RPMI8226 (cell line): ENCODE measurements at regions not wholly inside any gene's neighbourhood (a gene's known extent, or its start where the extent isn't known, plus 50 kb on each side); places are given as distances from the start of the nearest gene placed in this dataset.
A peak's percentile ranks its signal among the peaks of the same experiment; 100 is the strongest.

Experiments
- DNase-seq: peaks from one replicate; pipeline ENCODE4 v3.0.0-alpha.2; 2015

DNA sequence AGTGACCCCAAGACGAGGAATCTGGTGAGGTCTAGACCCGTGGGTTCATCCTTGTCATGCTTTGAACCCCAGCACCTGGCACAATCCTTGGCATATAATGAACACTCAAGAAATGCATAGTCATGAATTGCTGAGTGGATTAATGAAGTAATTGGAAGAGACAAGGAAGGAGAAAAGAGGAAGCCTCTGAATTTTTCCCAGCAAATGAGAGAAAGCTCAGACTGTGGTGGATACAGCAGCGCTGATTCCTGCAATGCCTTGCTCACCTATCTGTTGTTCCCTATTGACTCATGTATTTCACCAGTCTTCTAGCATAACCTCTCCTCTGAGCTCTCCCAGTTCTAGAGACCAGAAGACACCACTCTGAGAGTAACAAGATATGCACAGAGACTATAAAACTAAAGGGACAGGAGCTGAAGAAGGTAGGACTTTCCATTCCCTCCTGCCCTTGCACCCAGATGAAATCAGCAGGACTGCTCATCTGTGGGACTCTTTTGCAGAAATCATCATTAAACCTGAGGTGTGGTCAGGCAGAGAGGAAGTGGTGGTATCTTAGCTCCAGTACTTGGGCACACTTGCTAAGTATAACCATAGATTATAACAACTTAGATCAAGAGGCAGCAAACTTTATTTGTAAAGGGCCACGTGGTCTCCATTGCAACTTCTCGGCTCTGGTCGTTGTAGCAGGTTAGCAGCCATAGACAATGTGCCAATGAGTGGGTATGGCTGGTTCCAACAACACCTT, 102.8 kb downstream of the MAF start:
- no peak for DNase-seq

DNA sequence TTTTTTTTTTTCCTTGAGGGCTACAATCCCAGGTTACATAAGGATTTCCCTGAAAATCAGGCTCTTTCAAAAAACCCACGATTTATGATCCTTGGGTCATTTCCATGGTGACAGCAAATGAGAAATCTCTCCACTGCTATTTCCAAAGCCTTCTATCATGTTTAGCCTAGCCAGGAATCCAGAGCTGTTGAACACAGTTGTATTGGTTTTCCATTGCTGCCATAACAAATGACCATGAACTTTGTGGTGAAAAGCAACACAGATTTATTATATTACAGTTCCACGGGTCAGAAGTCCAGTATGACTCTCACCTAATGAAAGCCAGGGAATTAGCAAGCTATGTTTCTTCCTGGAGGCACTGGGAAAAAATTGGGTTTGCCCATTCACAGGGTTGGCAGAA, 106.6 kb downstream of the MAF start:
- DNase-seq: no peak

DNA sequence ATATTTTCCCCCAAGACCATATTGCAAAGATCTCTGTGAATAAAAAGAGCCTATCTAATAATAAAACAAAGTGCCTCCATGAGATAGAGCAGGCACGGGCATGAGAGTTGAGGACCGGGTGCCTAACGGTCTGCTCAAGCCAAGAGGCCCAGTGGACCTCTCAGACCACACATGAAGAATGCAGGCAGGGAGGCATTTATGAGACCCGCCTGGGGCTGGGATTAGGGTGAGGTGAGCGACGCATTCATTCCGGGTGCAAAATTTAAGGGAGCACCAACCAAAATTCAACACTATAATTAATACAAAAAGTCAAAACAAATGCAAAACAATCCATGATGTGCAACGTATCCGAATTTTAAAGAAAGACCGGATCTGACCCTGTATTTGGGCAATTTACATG, 108.5 kb downstream of the MAF start:
- no peak for DNase-seq

DNA sequence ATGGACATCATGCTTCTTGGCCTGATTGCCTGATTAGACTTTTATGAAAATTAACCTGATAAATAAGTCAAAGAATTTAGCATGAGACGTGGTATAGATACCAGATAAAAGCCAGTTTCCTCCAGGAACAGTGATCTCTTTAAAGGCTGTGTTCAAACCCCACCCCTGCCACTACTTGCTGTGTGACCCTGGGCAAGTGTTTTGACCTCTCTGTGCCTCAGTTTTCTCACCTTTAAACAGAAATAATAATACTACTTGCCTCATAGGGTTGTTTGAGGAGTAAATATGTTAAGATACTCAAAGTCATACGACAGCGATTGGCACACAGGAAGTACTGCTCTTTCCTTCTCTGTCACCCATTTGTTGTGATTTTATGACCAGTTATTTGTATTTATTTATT, 115.5 kb downstream of the MAF start:
- no peak for DNase-seq

DNA sequence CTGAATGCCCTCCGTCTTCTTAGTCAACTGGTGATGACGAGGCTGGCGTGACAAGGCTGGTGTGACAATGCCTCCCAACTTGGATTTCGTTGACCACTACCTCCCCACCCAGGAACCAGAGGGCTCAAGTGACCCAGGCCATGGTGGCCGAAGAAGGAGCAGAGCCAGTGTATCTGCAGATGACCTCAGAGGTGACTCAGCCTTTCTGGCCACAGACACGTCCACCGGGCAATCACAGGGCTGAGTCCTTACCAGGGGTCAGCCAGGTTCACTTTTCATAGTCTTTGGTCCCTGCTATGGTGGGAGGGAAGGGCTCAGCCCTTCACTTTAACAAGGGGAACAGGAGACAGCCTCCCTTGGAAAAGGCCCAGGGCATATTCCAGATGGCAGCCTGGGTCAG, 116.3 kb downstream of the MAF start:
- DNase-seq: no peak

DNA sequence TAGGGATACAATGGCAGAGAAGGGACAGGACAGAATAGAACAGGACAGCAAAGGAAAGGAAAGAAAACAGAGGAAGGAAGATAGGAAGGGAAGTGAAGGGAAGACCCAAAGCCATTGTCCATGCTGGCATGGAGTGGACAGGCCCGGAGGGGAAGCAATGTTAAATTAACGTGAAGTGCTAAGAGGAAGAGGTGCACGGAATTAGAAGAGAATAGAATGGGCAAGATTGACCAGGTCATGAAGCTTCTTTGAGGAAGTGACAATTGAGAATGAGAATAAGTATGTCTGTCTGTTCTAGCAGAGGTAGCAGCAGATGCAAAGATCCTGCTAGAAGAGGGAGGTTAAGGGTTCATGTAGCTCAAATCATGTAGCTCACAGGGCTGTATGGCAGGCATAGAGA, 117.2 kb downstream of the MAF start:
- no peak for DNase-seq

DNA sequence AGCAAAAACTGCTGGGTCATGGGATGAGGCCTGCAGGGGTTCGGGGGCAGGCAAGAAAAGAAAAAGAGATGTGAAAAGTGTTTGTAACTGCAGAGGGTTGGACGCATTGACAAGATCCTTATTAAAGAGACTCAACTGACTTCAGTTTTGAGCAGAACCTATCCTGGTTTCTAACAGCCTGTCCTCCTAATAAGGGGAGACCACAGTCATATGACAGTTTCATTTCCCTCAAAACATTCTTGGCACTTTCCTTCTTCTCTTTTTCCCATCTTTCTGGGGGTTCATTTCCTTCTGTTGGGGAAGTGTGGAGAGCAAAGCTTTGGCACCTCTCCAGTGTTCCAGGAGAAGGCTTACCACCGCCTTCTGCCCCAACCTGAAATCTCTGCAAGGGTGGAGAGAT, 118.5 kb downstream of the MAF start:
- no peak for DNase-seq

DNA sequence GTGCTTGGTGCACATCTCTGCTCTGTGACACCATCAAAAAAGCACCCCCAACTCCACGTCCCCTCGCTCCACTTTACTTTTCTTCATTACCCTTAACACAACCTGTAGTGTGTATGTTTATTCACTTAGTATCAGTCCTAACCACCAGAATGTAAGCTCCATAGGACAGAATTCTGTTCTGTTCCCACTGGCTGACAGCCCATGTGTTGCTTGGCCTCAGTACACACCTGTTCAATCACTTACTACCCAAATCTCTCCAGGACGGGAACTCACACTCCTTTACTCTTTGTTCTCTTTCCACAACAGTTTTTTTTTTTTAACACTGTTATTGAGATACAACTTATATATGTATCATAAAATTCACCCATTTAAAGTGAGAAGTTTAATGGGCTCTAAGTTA, 119.6 kb downstream of the MAF start:
- DNase-seq: no peak

DNA sequence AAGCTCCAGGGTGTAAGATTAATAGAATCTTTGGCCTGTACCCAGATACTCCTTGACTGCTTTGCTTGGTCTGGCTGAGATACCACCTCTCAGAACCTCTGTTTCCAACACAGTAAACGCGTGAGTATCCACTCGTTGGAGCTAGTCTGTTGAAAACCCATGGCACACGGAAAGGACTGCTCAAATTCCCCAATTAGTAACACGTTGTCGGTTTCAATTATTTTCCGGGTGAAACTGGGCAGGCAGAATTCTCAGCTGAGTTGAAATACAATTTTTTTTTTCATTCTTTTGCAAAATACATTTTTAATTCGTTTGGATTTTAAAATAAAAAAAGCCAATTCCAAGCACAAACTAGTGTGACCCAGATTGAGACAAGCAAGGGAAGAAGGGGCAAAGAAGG, 120.5 kb downstream of the MAF start:
- DNase-seq: no peak

DNA sequence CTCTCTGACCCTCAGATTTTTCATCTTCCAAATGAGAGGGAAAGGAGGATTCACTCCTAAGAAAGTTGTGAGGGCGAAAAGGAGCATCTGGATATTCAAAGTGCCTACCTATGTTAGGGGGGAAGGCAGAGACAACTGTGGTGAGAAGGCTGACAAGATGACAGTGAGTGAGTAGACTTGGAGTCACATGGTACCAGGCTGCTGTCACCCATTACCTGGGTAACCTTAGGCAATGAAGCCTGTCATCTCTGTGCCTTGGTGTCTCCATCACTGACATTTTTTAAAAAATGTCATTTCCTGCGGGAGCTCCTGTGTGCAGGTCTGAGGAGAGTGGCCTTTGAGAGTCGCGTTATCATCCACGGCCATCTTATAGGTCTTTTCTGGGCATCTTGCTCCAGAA, 124.0 kb downstream of the MAF start:
- no peak for DNase-seq

DNA sequence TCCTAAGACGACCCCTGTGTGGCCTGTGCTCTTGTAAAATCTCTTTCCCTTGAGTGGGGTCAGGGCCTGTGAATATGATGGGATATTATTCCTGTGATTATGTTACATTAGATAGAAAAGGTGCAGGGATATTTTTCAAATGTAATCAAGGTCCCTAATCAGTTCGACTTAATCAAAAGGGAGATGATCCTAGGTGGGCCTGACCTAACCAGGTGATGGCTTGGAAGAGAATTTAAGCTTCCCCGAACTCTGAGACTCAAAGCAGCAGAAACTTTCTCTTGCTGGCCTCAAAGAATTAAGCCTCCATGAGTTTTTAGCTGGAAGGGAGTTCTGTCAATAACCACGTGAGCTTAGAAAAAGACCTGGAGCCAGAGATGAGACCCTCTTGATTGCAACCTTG, 124.7 kb downstream of the MAF start:
- DNase-seq: no peak

DNA sequence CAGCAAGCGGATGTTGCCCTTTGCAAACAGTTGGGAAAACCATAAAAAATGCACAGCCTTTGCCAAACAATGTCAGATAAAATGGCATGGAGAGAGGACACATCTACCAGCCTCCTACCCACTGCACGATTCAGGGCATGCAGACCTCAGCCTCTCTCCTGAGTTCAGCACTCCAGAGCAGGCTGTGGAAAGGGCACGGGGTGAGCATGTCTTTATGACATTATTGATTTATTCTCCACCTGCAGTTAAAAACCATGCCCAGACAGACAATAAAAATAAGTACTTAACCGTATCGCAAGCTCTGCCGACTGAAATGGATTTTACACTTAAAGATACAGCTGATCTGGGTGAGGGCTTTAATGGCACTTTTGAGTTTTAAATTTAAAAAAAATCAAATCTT, 127.1 kb downstream of the MAF start:
- DNase-seq: no peak

DNA sequence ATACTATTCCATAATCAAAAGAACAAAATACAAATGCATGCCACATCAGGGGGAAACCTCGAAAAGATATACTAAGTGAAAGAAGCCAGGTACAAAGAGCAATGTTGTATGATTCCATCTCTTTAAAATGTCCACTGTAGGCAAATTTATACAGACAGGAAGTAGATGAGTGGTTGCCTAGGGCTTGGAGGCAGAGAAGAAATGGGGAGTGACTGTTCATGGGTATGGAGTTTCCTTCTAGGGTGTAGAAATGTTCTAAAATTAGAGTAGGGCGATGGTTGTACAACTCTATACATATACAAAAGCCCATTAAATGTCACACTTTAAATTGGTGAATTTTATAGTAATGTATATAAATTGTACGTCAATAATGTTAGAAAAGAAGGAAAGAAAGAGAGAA, 128.1 kb downstream of the MAF start:
- no peak for DNase-seq

DNA sequence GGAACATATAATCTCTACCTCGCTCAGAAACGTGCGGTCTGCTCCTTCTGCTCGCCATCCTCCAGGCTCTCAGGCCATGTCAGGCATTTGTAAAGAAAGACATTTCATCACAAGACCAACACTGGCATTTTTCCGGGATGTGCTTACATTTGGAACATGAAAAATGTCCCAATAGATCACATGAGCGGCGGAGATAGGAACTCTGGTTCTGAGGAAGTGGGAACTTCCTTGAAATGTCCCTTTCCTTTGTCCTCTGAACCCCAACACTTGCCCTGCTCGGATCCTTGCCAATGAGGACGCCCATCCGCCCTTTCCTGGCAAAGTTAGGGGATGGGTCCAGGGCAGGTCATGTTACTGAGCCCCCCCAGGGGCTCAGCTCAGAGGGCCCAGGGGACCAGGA, 130.5 kb downstream of the MAF start:
- DNase-seq: no peak

DNA sequence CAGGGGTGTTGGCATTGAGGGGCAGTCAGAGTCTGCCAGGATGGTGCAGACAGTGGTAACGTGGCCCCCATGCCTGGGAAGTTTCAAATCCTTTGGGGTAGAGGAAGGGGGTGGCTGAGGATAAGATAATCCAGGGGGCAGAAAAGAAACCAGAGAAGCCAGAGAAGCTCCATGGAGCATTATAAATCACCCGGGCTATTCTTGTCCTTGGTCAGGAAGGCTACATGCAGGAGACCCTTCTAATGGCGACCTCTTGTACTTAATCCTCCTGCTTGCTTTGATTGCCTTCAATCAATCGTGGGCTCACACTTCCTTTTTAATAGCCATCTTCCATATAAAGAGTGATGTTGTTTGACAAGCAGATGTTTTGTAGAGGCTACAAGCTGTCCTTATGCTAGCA, 131.9 kb downstream of the MAF start:
- DNase-seq: no peak

DNA sequence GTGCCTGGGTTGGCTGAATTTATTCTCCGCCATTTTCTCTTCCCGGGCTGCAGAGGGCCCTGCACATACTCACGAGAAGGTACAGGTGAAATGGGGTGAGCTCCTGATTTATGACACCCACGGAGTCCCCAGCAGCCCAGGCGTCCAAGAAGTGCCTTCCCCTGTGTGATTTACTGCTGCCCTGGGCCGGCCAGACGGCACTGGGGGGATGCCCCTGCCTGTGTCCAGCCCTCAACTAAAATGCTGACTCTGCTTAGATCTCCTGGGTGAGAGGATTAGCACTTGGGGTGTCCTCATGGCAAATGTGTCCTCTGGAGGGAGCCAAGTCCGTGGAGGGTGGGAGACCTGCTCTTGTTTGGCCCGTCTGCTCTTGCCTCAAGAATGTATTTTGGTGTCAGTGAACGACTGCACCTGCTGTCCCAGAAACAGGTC, 132.4 kb downstream of the MAF start:
- DNase-seq: no peak

DNA sequence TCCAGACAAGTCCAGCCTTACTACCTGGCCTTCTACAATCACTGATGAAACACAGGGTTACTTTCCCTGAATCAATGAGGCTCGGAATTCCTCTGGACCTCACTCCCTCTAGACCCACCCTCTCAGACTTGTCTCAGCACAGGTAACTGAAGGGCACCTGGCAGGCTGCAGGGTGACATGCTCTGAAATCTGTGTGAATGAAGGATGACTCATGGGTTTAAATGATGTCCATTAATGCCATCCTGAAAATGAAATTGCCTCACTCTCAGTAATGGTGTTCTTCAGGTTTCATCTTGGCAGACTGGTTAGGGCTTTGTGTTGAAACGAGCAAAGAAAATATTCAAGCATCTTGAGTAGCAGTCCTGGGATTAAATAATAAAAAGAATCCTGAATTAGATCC, 134.4 kb downstream of the MAF start:
- DNase-seq: no peak

DNA sequence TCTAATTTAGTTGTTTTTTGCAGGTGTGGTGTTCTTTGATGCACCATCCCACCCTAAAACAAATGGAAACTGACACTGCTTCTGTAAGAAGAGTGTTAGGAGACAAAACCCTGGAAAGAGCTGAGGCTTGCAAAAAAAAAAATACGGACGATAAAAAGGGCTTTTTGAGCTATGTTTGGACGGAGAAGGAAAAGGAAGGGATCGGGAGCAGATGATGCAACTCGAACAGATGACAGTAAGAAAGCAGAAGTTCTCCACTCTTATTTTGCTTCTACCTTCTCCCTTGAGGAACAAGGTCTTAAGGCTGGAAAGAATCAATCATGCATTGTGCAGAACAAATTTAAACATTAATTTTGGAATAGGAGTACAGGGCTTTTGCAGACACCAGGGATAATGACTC, 136.7 kb downstream of the MAF start:
- DNase-seq: no peak

DNA sequence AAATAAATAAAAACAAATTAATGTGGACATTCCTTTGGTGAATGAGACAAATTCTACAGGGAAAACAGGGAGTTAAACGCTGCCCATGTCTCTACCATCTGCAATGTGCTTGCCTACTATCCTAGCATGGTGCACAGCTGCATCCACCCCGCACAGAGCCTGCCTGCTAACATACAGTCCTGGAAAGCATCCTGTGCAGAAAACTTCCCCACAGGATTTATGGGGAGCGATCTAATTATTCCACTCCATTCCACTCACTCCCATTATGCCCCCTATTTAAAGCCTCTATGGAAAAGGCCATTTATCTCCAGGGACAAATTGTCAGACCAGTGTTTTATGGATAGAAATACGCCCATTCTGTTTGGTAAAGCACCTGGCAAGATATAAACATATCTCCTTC, 144.5 kb downstream of the MAF start:
- no peak for DNase-seq

DNA sequence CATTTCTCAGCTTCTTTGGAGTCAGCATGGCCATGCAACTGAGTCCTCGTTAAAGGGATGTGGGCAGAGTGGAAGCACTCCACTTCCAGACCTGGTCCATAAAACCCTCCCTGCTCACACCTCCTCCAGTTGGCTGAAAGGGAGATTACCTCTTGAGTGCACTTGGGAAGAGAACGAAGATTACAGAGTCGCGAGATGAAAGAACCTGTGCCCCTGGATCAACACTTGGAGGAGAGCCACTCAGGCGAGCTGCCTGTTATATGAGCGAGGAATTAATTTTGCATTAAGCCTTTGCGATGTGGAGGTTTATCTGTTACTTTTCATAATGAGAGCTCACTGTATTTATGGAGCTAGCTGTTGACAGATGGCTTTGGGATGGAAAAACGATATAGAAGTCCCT, 147.9 kb downstream of the MAF start:
- no peak for DNase-seq

DNA sequence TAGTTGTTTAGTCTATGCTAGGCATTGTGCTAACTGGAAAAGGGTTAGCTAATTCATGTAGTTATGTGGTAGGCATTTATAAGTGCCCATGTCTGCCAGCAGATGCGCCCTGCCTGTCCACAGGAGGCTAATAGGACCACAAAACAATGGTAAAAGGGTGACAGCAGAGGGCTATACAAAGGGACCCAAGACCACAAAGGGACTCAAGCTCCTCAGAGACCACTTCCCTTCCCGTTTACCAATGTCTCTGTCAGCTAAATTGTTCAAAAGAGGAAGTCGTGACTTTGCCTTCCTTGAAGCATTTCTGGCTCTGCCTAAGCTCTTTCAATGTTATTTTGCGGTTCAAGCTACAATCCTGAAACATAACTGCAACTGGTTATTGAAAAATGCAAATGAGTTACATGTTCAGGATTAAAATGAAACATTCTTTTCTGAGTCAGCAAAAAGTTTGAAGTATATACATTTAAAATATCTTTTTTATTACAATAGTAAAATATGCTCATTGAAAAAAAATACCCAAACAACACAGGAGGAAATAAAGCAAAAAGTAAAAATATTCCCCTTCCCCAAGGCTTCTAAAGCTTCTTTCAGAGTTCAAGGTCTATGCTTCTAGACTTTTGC, 149.2 kb downstream of the MAF start:
- DNase-seq: peak; percentile 81

DNA sequence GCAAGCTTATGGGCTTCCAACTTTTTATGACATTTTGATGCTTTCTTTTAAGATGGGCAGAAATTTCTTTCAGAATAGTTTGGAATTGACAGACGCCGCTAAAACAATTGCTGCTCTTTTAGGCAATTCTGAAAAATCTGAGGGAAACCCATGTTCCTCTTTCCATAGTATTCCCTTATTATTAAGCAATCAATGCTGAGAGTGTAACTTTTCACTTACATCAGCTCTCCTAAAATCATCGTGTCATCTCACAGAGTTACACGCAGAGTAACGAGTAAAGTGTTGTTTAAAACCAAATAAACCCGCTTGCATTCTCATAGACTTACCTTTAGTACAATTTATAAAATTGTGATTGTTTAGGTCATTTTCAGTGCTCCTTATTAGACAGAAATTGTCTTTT, 150.6 kb downstream of the MAF start:
- no peak for DNase-seq

DNA sequence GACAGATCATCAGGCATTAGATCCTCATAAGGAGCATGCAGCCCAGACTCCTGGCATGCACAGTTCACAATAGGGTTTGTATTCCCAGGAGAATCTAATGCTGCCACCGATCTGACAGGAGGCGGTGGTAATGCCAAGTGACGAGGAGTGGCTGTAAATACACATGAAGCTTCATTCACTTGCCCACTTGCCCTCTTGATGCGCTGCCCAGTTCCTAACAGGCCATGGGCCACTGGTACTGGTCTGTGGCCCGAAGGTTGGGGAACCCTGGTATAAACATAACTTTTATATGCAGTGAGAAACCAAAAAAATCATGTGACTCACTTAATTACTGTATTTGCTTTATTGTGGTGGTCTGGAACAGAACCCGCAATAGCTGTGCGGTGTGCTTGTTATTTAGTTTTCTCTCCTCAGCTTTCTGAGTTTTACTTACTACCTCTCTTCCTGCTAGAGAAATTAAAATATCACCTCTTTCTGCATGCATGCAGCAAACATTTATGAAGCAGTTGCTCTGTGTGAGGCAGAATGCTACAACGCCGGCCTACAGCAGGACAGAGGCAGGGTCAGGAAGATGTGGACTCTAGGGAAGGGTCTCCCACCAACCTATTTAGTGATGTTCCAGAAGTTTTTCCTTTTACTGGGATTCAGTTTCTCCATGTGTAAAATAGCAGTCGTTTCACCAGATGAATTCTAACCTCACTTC, 151.3 kb downstream of the MAF start:
- no peak for DNase-seq

DNA sequence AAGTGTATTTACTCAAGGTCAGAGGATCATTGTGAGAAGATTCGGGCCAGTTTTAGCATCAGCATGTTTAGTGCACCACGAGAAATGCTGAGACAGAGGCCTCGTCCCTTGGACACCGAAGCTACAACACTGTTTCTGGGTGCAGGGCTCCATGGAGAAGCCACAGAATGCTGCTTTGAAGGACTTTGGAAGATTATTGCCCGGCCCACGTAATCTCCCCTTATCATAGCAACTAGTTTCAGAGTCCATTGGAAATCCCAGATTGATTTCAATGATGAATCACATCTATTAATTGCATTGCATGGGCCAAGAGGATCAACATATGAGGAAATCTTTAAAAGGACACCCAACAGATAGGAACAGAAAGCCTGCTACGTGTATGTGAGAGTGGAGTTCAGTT, 156.0 kb downstream of the MAF start:
- DNase-seq: no peak

DNA sequence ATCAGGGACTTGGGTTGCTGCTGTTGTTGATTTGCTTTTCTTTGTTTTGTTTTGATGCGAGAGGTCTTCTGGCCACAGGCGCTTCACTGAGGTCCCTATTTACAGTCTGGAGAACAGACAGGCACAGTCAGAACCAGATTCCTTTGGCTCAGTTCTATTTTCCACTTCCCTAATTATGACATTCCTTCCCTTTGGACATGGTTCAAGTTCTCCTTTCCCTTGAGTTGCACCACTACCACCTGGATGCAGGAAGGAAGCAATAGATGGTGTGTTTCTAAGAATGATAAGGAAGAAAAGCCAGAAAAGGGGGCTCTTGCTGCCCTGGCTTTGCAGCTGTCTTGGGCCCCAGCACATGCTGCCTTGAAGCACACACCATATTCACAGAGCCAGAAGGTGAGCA, 160.6 kb downstream of the MAF start:
- DNase-seq: no peak
